ENCODE measurements at regions not wholly inside any gene's neighbourhood (a gene's known extent, or its start where the extent isn't known, plus 50 kb on each side); places are given as distances from the start of the nearest gene placed in this dataset.

DNA sequence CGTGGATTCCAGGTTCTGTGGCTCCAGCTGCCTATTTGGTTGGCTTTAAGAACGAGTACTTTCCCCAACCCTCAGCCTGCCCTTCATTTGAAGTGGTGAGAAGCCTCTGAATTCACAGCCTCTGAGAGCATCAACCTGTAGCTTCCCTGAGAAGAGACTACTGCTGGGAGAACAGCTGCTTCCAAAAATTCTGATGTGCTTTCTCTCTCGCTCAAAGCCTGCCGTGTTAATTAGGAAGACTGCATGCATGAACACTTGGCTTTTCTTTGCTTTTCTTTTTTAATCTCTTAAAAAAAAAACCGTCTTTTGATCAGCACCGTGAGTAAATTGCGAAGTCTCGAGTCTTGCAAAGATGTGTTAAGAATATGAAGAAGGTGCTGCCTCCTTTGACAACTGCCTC lies 153.4 kb upstream of the MAP1B start:
- ChIA-PET POLR2A (ENCODE audit: unreplicated experiment) (no interaction called here), CTCF (no interaction called here)
- Histone ChIP-seq H2BK15ac (ENCODE audit: low read depth, low read length) (no peak overlapping the region), H3K56ac (ENCODE audit: extremely low read depth, insufficient read depth, low read length) (no peak overlapping the region), H4K5ac (ENCODE audit: low read depth, low read length) (no peak overlapping the region), H3K9me3 (ENCODE audit: control insufficient read depth, insufficient read depth, low read length) (peaks cover under 1% of the 10 kb centered on the region; the same call in 1 of the 2 replicates), H3K27me3 (ENCODE audit: control insufficient read depth, insufficient read depth, low read length) (peaks cover 15% of the 10 kb centered on the region), H2AK5ac (ENCODE audit: low read depth, low read length) (no peak overlapping the region), H3K14ac (replicated peaks; ENCODE audit: low read depth, low read length) (no peak overlapping the region), H3K4me3 (ENCODE audit: insufficient read depth, low read depth, low read length) (no peak overlapping the region), H2BK5ac (ENCODE audit: low read depth, low read length, poor library complexity, severe bottlenecking) (no peak overlapping the region), H2BK20ac (ENCODE audit: low read depth, low read length) (no peak overlapping the region), H2BK120ac (ENCODE audit: low read depth, low read length) (no peak overlapping the region), H3K4ac (ENCODE audit: low read depth, low read length) (no peak overlapping the region), H3K4me1 (ENCODE audit: control insufficient read depth, insufficient read depth, low read length) (no peaks in the 10 kb centered on the region), H3K79me1 (ENCODE audit: low read depth in 1 of 2, low read length in 2 of 2) (no peaks in the 10 kb centered on the region), H3K23ac (ENCODE audit: low read depth, low read length) (no peak overlapping the region), H2AFZ (replicated peaks; ENCODE audit: low read length, poor library complexity) (peak overlapping the region; percentile 41), H2AK9ac (replicated peaks; ENCODE audit: low read depth, low read length, poor library complexity) (no peak overlapping the region), H4K91ac (ENCODE audit: insufficient read depth, low read depth, low read length) (no peak overlapping the region), H3K18ac (ENCODE audit: low read depth, low read length) (no peak overlapping the region), H3K36me3 (ENCODE audit: control insufficient read depth, insufficient read depth, low read length) (no peaks in the 10 kb centered on the region), H3K9me1 (ENCODE audit: insufficient read depth, low read length) (no peaks in the 10 kb centered on the region), H3K27ac (ENCODE audit: insufficient read depth, low read length) (no peak overlapping the region), H3K9ac (ENCODE audit: low read depth, low read length) (no peak overlapping the region), H4K20me1 (ENCODE audit: insufficient read depth, low read length) (no peaks in the 10 kb centered on the region), H3K4me2 (ENCODE audit: low read depth, low read length) (no peak overlapping the region), H4K8ac (ENCODE audit: low read depth in 2 of 2, low read length in 2 of 2) (no peak overlapping the region)
- no TSS peak for BruUV-seq (replicated peaks)
- ATAC-seq (ENCODE audit: low read depth) (no peak), DNase-seq (no peak)
- TF ChIP-seq BHLHE40 (IDR thresholded peaks at IDR 0.05; ENCODE audit: low read depth, low read length) (no peak), CEBPB (IDR thresholded peaks at IDR 0.05; ENCODE audit: low read depth, low read length) (no peak), MAZ (IDR thresholded peaks at IDR 0.05; ENCODE audit: borderline replicate concordance, low read depth, low read length) (no peak), MXI1 (IDR thresholded peaks at IDR 0.05; ENCODE audit: borderline replicate concordance, low read depth, low read length) (no peak), CHD1 (IDR thresholded peaks at IDR 0.05; ENCODE audit: low read depth, low read length) (no peak), RFX5 (IDR thresholded peaks at IDR 0.05; ENCODE audit: low read depth, low read length) (no peak), FOS (IDR thresholded peaks at IDR 0.05; ENCODE audit: low read depth, low read length) (no peak), POLR2A (IDR thresholded peaks at IDR 0.05; ENCODE audit: low read depth, low read length) (no peak), SMC3 (IDR thresholded peaks at IDR 0.05; ENCODE audit: low read depth, low read length) (no peak), RCOR1 (IDR thresholded peaks at IDR 0.05; ENCODE audit: insufficient replicate concordance, low read length) (no peak), MAFK (IDR thresholded peaks at IDR 0.05; ENCODE audit: low read depth, low read length) (no peak)
- TF ChIP-seq, protein P1, sequence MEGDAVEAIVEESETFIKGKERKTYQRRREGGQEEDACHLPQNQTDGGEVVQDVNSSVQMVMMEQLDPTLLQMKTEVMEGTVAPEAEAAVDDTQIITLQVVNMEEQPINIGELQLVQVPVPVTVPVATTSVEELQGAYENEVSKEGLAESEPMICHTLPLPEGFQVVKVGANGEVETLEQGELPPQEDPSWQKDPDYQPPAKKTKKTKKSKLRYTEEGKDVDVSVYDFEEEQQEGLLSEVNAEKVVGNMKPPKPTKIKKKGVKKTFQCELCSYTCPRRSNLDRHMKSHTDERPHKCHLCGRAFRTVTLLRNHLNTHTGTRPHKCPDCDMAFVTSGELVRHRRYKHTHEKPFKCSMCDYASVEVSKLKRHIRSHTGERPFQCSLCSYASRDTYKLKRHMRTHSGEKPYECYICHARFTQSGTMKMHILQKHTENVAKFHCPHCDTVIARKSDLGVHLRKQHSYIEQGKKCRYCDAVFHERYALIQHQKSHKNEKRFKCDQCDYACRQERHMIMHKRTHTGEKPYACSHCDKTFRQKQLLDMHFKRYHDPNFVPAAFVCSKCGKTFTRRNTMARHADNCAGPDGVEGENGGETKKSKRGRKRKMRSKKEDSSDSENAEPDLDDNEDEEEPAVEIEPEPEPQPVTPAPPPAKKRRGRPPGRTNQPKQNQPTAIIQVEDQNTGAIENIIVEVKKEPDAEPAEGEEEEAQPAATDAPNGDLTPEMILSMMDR (conservative IDR thresholded peaks at IDR 0.05; ENCODE audit: low read depth, low read length): no peak
- TF ChIP-seq, protein P2, sequence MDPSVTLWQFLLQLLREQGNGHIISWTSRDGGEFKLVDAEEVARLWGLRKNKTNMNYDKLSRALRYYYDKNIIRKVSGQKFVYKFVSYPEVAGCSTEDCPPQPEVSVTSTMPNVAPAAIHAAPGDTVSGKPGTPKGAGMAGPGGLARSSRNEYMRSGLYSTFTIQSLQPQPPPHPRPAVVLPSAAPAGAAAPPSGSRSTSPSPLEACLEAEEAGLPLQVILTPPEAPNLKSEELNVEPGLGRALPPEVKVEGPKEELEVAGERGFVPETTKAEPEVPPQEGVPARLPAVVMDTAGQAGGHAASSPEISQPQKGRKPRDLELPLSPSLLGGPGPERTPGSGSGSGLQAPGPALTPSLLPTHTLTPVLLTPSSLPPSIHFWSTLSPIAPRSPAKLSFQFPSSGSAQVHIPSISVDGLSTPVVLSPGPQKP (IDR thresholded peaks at IDR 0.05; ENCODE audit: borderline replicate concordance, low read depth, low read length): no peak
- dilution Hi-C loops (cut with HindIII; ENCODE audit: low sequenced_read_pairs, unreplicated experiment): no loop called here
- in situ Hi-C loops (cut with MboI; ENCODE audit: low sequenced_read_pairs): no loop called here
- intact Hi-C loops (cut with micrococcal nuclease): no loop called here
- WGBS, 2 experiments (ENCODE audit: extremely low coverage in 2 of 2, insufficient read length in 1 of 2): no CpG with 5 or more reads among the region's 8 CpGs

Data from IMR-90 (cell line).